OCI-LY3 (cell line): ENCODE measurements at regions not wholly inside any gene's neighbourhood (a gene's known extent, or its start where the extent isn't known, plus 50 kb on each side); places are given as distances from the start of the nearest gene placed in this dataset.

Source experiments
- CTCF ChIP-seq: fragments of 200-600, 300-600 bp; sonication (generic); IDR thresholded peaks from 2 replicates; pipeline ENCODE4 v1.5.1; 2014; ENCODE audit warnings: antibody characterized with exemption, low read length, low read depth
- EZH2phosphoT487 ChIP-seq: fragments of 200-600 bp; shearing (Covaris generic); IDR thresholded peaks from 2 replicates; pipeline ENCODE4 v1.6.1; 2018; ENCODE audit warnings: antibody characterized with exemption, mixed run types, low read depth

GRCh38 chr18:38358805-38359657 is 793.4 kb upstream of the CELF4 start:
- TF ChIP-seq EZH2phosphoT487 (no peak), CTCF (no peak)
